Naive thymus-derived CD4-positive, alpha-beta T cell (primary cell): ENCODE measurements at regions not wholly inside any gene's neighbourhood (a gene's known extent, or its start where the extent isn't known, plus 50 kb on each side); places are given as distances from the start of the nearest gene placed in this dataset.

Source experiments
- ATAC-seq: fragments of 150-1000 bp; cut with Tn5 transposase; 2 replicates; pipeline ENCODE4 v1.10.0; 2021; ENCODE audit warnings: mild to moderate bottlenecking, moderate library complexity
- CTCF ChIA-PET: fragments of 350-600 bp; sonication (Branson Sonifier 250); formaldehyde crosslinking; loops from one replicate; lab custom pipeline; 2021; ENCODE audit warnings: antibody characterized with exemption; lab: Charles Lee
- POLR2A ChIA-PET: fragments of 350-600 bp; sonication (Branson Sonifier 250); formaldehyde crosslinking; loops from one replicate; lab custom pipeline; 2021; ENCODE audit warnings: antibody characterized with exemption, inconsistent platforms; lab: Charles Lee
- DNase-seq, 9 donors: peaks; one replicate each; pipeline versions ENCODE4 v3.0.0 to v3.0.0-alpha.2; 2020 to 2022; ENCODE audit warnings: mixed read lengths in 1 of 9
- H3K27ac ChIP-seq: one replicate; pipeline ENCODE4 v1.7.0; 2013; ENCODE audit warnings: mild to moderate bottlenecking, low read depth, low read length, moderate library complexity
- H3K27me3 ChIP-seq, 2 donors: one replicate each; pipeline ENCODE4 v1.7.0; 2013; ENCODE audit warnings: low read length in 2 of 2, mild to moderate bottlenecking in 2 of 2, moderate library complexity in 2 of 2; ENCODE audit not compliant: control insufficient read depth in 2 of 2, insufficient read depth in 2 of 2
- H3K36me3 ChIP-seq, 3 experiments: 1 replicate in 2 of 3; 2 replicates in 1 of 3; pipeline ENCODE4 v1.7.0; 2013; ENCODE audit warnings: low read length in 3 of 3, mild to moderate bottlenecking in 3 of 3, moderate library complexity in 1 of 3; ENCODE audit not compliant: insufficient read depth in 3 of 3, control insufficient read depth in 2 of 3
- H3K4me1 ChIP-seq, 2 donors: one replicate each; pipeline ENCODE4 v1.7.0; 2013; ENCODE audit warnings: low read length in 2 of 2, mild to moderate bottlenecking in 2 of 2, moderate library complexity in 1 of 2; ENCODE audit not compliant: control insufficient read depth in 2 of 2, insufficient read depth in 2 of 2
- H3K4me3 ChIP-seq: 2 replicates; pipeline ENCODE4 v1.7.0; 2013; ENCODE audit warnings: mild to moderate bottlenecking, low read length
- H3K9me3 ChIP-seq, 3 experiments: 1 replicate in 2 of 3; 2 replicates in 1 of 3; pipeline ENCODE4 v1.7.0; 2013; ENCODE audit warnings: low read length in 3 of 3; ENCODE audit not compliant: control insufficient read depth in 2 of 3
- H3K27ac Mint-ChIP-seq, 9 donors: one replicate each; pipeline ENCODE4 v1.8.0; 2020 to 2022; ENCODE audit warnings: mixed read lengths in 9 of 9, mild to moderate bottlenecking in 8 of 9, moderate library complexity in 5 of 9, inconsistent platforms in 2 of 9
- H3K27me3 Mint-ChIP-seq, 5 donors: one replicate each; pipeline ENCODE4 v1.8.0; 2021 to 2022; ENCODE audit warnings: mixed read lengths in 5 of 5, mild to moderate bottlenecking in 1 of 5
- H3K36me3 Mint-ChIP-seq, 5 donors: one replicate each; pipeline ENCODE4 v1.8.0; 2020 to 2022; ENCODE audit warnings: mixed read lengths in 5 of 5, mild to moderate bottlenecking in 3 of 5, inconsistent platforms in 1 of 5
- H3K4me1 Mint-ChIP-seq, 7 donors: one replicate each; pipeline ENCODE4 v1.8.0; 2020 to 2022; ENCODE audit warnings: mixed read lengths in 7 of 7, mild to moderate bottlenecking in 3 of 7, inconsistent platforms in 1 of 7
- H3K4me3 Mint-ChIP-seq, 10 donors: one replicate each; pipeline ENCODE4 v1.8.0; 2020 to 2022; ENCODE audit warnings: mild to moderate bottlenecking in 10 of 10, mixed read lengths in 10 of 10, moderate library complexity in 6 of 10, inconsistent platforms in 2 of 10
- H3K9me3 Mint-ChIP-seq, 11 donors: one replicate each; pipeline ENCODE4 v1.8.0; 2020 to 2022; ENCODE audit warnings: mixed read lengths in 11 of 11, mild to moderate bottlenecking in 4 of 11, inconsistent platforms in 1 of 11, moderate library complexity in 1 of 11
- intact Hi-C, 2 donors: fragments of 100-400 bp; cut with micrococcal nuclease; formaldehyde crosslinking; loops; one replicate each; pipeline ENCODE4 v1.15.1; 2023

GRCh38 chr7:35386816-35387706 lies 133.2 kb upstream of the TBX20 start:
- H3K36me3 ChIP-seq: no peaks in the 10 kb centered on the region
- Mint-ChIP-seq H3K36me3 (no peaks in the 10 kb centered on the region), H3K9me3 (no peaks in the 10 kb centered on the region), H3K4me3 (no peak overlapping the region), H3K27me3 (peaks cover 0 to 15% (median 10%) of the 10 kb centered on the region in 5 donors), H3K4me1 (no peaks in the 10 kb centered on the region), H3K27ac (no peak overlapping the region)
- no peak overlapping the region for H3K27ac ChIP-seq
- no peaks in the 10 kb centered on the region for H3K27me3 ChIP-seq
- DNase-seq (no peak), ATAC-seq (no peak)
- intact Hi-C loops: no loop called here
- H3K4me1 ChIP-seq: no peaks in the 10 kb centered on the region
- ChIA-PET POLR2A (no interaction called here), CTCF (no interaction called here)
- no peak overlapping the region for H3K4me3 ChIP-seq
- H3K9me3 ChIP-seq: no peaks in the 10 kb centered on the region

GRCh38 chr7:35386082-35386815 lies 132.3 kb upstream of the TBX20 start:
- H3K36me3 Mint-ChIP-seq: no peaks in the 10 kb centered on the region
- ATAC-seq (no peak), DNase-seq (no peak)
- intact Hi-C loops: no loop called here
- Histone ChIP-seq H3K4me3 (no peak overlapping the region), H3K36me3 (no peaks in the 10 kb centered on the region), H3K27ac (no peak overlapping the region), H3K4me1 (no peaks in the 10 kb centered on the region), H3K9me3 (no peaks in the 10 kb centered on the region), H3K27me3 (no peaks in the 10 kb centered on the region)
- H3K27me3 Mint-ChIP-seq: peaks cover 0 to 14% (median 10%) of the 10 kb centered on the region in 5 donors
- ChIA-PET POLR2A (no interaction called here), CTCF (no interaction called here)
- no peak overlapping the region for H3K4me3 Mint-ChIP-seq
- H3K9me3 Mint-ChIP-seq: no peaks in the 10 kb centered on the region
- no peaks in the 10 kb centered on the region for H3K4me1 Mint-ChIP-seq
- no peak overlapping the region for H3K27ac Mint-ChIP-seq

- intact Hi-C loops: no loop called here
- no peak overlapping the region for H3K27ac ChIP-seq
- H3K27me3 ChIP-seq: no peaks in the 10 kb centered on the region
- H3K4me1 ChIP-seq: no peaks in the 10 kb centered on the region
- no peak for DNase-seq
- H3K27ac Mint-ChIP-seq: no peak overlapping the region
- ChIA-PET POLR2A (no interaction called here), CTCF (no interaction called here)
- no peaks in the 10 kb centered on the region for H3K36me3 Mint-ChIP-seq
- H3K4me3 Mint-ChIP-seq: no peak overlapping the region
- H3K36me3 ChIP-seq: no peaks in the 10 kb centered on the region
- no peak for ATAC-seq
- H3K9me3 Mint-ChIP-seq: no peaks in the 10 kb centered on the region
- H3K4me3 ChIP-seq: no peak overlapping the region
- no peaks in the 10 kb centered on the region for H3K9me3 ChIP-seq
- H3K27me3 Mint-ChIP-seq: peaks cover 0 to 13% (median 11%) of the 10 kb centered on the region in 5 donors
- H3K4me1 Mint-ChIP-seq: no peaks in the 10 kb centered on the region
Observed at GRCh38 chr7:35384761-35385700, 131.1 kb upstream of the TBX20 start.

DNA sequence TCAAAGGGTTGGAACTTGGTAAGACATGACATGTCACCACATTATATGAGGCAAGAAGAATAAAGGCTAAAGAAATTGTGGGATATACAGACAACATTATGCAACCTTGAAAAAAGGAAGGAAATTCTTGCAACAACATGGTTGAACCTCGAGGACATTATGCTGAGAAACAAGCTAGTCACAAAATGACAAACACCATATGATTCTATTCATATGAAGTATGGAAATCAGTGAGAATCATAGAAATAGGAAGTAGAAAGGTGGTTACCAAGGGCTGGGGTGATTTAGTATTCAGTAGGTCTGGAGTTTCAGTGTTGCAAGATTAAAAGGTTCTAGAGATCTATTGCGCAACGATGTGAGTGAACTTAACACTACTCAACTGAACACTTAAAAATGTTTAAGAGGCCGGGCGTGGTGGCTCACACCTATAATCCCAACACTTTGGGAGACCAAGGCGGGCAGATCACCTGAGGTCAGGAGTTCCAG lies 126.9 kb upstream of the TBX20 start:
- H3K4me3 Mint-ChIP-seq: no peak overlapping the region
- no peak overlapping the region for H3K27ac ChIP-seq
- ATAC-seq (peak; percentile 36), DNase-seq (no peak)
- intact Hi-C loops: no loop called here
- ChIA-PET CTCF (no interaction called here), POLR2A (no interaction called here)
- no peaks in the 10 kb centered on the region for H3K36me3 Mint-ChIP-seq
- no peaks in the 10 kb centered on the region for H3K9me3 Mint-ChIP-seq
- no peaks in the 10 kb centered on the region for H3K27me3 ChIP-seq
- H3K4me1 Mint-ChIP-seq: no peaks in the 10 kb centered on the region
- H3K27me3 Mint-ChIP-seq: peaks cover 0 to 20% (median 17%) of the 10 kb centered on the region in 5 donors
- H3K4me3 ChIP-seq: no peak overlapping the region
- H3K27ac Mint-ChIP-seq: no peak overlapping the region
- no peaks in the 10 kb centered on the region for H3K4me1 ChIP-seq
- H3K9me3 ChIP-seq: no peaks in the 10 kb centered on the region
- no peaks in the 10 kb centered on the region for H3K36me3 ChIP-seq

DNA sequence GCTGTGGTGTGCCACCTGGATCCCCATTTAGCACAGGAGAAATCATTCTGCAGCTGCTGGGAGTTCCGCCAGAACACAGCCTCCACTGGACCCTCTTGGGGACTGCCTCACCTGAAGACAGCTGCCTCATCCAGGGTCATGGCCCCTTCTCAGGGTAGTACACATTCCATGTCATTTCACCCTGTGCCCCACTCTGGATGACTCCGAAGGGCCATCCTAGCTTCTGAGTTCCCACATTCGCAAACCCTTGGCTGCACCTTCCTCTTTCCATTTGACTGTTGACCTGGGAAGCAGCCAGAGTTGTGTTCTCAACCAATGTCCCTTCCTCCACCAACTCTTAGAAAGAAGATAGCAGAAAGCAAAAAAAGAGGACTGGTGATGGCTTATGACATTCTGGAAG lies 125.6 kb upstream of the TBX20 start:
- peaks cover 0 to 4% (median 3%) of the 10 kb centered on the region in 11 donors for H3K9me3 Mint-ChIP-seq
- peaks cover 0 to 26% (median 21%) of the 10 kb centered on the region in 5 donors for H3K27me3 Mint-ChIP-seq
- CTCF ChIA-PET: no interaction called here

DNA sequence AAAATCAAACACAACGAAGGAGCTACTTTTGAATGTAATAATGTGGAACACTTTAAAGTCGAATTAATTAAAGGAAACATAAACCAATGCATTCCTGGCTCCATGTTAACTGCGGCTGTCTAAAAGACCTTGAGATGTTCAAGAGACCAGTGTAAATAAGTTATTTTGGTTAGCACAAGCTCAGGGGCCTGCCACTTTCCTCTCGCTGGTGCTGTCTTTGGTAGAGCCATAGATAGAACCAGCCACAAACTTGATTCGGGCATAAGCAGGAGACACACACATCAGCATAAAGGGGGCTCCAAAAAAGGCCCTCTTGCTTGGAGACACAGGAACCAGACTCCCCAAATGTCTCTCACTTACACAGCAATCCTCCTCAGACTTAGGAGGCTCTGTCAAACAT lies 121.6 kb upstream of the TBX20 start:
- no peak overlapping the region for H3K4me3 ChIP-seq
- ATAC-seq (no peak), DNase-seq (no peak)
- H3K27me3 ChIP-seq: no peaks in the 10 kb centered on the region
- no peaks in the 10 kb centered on the region for H3K36me3 ChIP-seq
- Mint-ChIP-seq H3K27ac (no peak overlapping the region), H3K4me3 (no peak overlapping the region), H3K9me3 (peaks cover 0 to 11% (median 5%) of the 10 kb centered on the region in 11 donors), H3K4me1 (no peaks in the 10 kb centered on the region), H3K27me3 (peaks cover 0 to 24% (median 14%) of the 10 kb centered on the region in 5 donors), H3K36me3 (peaks cover 0 to 4% (median 0%) of the 10 kb centered on the region in 5 donors)
- no peaks in the 10 kb centered on the region for H3K4me1 ChIP-seq
- ChIA-PET CTCF (no interaction called here), POLR2A (no interaction called here)
- no peak overlapping the region for H3K27ac ChIP-seq
- intact Hi-C loops: no loop called here
- no peaks in the 10 kb centered on the region for H3K9me3 ChIP-seq

More for the DNA sequence above, 125.6 kb upstream of the TBX20 start:
- no peaks in the 10 kb centered on the region for H3K4me1 Mint-ChIP-seq
- POLR2A ChIA-PET: interaction anchor here (0.7 kb wide), 1 partner anchor 309 kb away, joined by 3 read pairs; no protein-coding TSS in a partner anchor
- no peak overlapping the region for H3K27ac Mint-ChIP-seq
- no peak for DNase-seq
- H3K36me3 Mint-ChIP-seq: peaks cover 0 to 4% (median 0%) of the 10 kb centered on the region in 5 donors
- Histone ChIP-seq H3K4me3 (no peak overlapping the region), H3K4me1 (no peaks in the 10 kb centered on the region), H3K9me3 (no peaks in the 10 kb centered on the region), H3K36me3 (no peaks in the 10 kb centered on the region), H3K27me3 (no peaks in the 10 kb centered on the region), H3K27ac (no peak overlapping the region)
- intact Hi-C loops: no loop called here
- no peak overlapping the region for H3K4me3 Mint-ChIP-seq
- ATAC-seq: no peak
